Epidermal melanocyte (primary cell): ENCODE measurements at regions not wholly inside any gene's neighbourhood (a gene's known extent, or its start where the extent isn't known, plus 50 kb on each side); places are given as distances from the start of the nearest gene placed in this dataset.

ENCODE experiments used
- DNase-seq: peaks from one replicate; pipeline ENCODE4 v3.0.0; 2011; ENCODE audit warnings: low spot score; ENCODE audit not compliant: insufficient read length

DNA sequence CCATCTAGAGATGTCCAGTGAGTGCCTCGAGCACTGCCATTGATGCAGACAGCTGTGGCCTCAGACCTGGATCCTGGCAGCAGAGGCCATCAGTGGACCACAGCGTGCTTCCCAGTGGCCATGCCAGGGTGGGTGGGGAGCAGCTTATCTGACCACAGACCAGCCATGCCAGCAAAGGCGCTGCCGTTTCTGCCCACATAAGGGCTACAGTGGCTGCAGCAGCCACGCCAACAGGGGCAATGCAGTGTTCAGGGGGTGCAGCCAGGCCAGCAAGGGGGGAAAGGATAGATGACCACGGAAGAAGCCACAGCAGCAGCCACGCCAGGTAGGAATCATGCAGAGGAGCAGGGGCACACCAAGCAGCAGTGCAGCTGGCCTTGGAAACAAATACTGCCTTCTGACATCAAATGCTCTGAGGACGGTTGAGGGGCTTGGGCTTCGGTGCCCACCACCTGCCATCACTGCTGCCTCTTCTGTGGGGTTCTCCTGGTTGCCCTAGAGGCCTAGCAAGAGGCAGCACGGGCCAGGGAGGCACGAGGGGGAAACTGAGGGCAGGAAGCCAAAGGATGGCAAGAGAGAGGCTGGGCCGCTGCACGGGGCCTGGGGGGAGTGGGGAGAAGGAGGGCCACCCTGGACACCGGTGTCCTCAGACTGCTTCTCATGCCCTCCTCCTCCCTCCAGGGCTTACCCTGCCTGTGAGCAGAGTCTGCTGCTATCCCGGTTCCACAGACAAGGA is 94.7 kb upstream of the RUNX3 start:
- DNase-seq = no peak

DNA sequence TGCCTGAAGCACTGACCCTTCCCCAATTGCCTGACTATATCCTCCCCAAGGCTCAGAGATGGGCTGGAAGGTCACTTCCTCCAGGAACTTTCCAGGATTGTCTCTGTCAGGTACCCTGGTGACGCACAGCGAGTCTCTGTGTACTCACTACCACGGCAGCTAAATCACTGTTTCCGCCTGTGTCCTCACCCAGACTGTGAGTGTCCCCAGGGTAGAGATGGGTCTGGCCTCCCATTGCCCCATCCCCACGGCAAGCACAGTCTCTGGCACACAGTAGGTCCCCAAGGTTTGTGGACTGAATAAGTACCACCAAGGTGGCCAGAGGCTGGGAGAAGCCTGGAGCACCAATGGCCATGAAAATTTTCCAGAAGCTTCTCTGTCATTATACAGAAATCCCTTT is 93.8 kb upstream of the RUNX3 start:
- no peak for DNase-seq

DNA sequence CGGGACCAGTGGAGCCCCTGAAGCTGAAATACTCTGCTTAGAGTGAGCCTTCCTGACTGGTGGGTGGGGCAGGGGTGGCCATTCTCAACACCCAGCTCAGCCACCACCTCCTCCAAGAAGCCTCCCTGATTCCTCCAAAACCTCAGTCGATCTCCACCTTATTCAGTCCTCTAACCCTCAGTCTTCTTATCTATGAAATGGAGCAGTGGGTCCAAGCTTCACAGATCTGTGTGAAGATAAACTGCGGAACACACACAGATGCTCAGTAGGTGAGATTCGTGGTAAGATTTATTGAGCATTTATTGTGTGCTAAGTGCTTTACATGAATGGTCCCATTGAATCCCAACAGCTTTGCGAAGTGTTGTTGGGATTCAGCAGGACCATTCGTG is 93.1 kb upstream of the RUNX3 start:
- DNase-seq = no peak

DNA sequence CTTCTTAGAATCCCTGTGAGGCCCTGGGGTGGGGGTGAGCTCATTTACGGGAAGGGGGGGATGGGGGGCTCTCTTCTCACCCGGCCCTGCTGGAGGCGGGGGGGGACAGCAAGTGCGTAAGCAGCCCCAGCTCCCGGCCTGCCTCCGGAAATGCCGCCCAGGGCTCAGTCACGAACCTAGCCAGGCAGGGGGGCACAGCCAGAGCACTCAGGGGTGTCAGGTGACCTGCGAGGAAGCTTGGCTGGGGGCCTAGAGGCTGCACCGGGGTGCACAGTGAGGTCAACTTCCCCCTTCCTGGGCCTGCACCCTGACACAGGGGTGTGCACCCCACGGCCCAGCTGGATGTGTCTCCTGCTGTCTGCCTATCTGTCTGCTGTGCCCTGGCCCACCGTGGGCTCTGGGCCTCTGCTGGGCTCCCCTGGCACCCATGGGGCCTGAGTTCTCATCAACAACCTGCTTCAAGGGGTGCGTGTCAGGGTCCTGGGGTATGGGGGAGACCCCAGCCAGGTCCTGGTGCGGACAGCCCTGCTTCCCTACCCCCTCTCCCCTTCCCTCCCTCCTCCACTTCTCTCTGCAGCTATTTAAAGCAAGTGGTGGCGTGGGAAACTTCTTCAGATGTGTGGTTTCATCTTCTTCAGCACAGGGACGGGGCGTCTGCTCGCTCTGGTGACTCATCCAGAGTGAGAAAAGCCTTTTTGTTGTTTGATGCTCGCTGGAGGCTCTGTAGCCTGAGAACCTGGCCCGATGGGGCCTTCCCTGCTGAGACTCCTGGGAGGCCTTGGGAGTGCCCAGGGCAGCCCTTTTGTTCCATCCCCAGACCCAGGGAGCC is 92.5 kb upstream of the RUNX3 start:
- DNase-seq = peak; percentile 76

- no peak for DNase-seq
These were observed 91.6 kb upstream of the RUNX3 start for GRCh38 chr1:25021591-25022215.

DNA sequence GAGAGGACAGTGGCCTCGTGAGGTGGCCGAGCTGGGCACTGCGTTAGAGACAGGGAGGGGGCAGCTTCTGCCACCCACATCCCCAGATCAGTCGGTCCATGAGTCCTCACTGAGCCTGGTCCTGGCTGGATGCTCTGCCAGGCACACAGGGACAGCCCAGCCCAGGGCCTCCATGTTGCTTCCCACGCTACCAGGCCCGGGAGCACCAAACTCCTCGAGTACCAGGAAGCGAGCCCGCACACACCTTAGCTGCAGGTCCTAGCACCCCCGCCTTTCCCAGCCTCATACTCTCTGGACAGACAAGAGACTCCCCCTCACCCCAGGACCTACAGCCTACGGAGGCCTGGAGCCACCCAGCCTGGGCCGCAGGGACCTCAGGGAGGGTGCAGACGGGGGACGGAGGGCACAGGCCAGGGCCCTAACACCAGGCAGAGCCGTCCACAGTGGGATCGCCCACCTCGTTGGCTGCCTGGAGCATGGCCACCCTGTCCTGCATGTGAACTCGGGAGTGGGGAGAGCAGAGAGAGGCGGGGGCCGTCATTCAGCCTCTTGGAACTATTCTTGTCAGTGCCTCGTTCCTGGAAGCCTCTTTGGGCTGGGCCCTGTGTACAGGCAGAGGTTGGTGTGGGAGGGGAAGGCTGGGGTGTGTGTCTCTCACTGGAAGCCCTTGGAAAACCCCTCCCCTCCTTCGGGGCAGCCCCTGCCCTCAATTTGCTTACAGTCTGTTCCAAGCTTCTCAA is 90.9 kb upstream of the RUNX3 start:
- no peak for DNase-seq

- DNase-seq = no peak
These were observed 90.2 kb upstream of the RUNX3 start for GRCh38 chr1:25020173-25020845.

DNA sequence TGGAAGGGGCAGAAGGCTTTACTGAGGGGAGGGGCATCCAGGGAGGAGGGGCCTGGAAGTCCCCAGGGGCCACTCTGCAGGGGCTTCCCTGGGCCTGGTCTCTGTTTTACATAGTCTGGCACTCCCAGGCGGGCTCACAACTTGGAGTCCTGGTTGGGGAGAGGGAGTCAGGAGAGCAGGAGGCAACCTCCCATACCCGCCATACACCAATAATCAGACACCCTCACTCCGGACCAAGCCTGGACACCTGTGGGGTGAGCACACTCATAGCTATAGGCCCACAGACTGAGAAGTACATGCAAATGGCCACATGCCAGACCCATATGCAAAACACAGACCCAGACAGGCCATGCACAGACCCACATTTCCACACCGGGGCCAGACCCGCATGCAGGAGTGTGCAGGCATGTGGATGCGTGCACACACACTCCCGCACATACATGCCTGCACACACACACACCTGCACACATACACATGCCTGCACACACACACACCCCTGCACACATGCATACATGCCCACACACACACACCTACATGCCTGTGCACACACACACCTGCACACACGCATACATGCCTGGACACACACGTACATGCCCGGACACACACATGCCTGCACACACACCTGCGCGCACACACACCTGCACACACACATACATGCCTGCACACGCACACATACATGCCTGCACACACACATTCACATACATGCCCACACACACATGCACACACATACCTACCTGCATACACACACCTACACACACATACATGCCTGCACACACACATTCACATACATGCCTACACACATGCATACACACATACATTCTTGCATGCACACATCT is 89.5 kb upstream of the RUNX3 start:
- no peak for DNase-seq

- no peak for DNase-seq
These were observed 88.9 kb upstream of the RUNX3 start for GRCh38 chr1:25018943-25019336.

GRCh38 chr1:25018110-25018735 is 88.1 kb upstream of the RUNX3 start:
- DNase-seq = no peak

DNA sequence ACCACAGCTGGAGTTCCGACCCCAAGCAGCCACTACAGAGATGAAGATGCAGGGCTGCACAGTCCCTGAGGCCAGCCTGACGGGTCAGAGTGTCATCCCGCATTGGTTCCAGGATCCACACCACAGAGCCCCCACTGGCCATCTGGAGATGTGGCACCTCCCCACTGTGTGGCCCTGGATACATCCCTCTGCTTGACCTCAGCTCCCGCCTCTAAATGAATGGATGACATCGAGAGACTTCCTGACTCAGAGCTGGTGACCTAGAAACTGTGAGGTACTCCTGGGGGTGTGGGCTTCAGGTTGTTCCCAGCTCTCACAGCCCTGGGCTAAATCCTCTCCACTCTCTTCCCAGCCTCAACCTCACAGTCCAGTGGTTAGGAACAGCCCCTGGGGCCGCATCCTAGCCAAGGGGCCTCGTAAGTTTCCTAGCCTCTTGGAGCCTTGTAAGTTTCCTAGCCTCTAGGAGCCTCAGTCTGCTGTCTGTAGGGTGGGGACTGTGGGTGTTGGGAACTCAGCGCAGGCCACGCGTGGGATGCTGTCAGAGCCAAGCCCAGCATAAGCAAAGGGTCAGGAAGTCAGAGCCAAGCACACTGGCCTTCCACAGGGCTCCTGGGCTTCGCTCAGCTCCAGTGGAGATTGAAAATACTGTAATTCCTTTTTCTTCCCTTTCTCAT is 87.5 kb upstream of the RUNX3 start:
- DNase-seq = no peak

- DNase-seq = no peak
These were observed 83.2 kb upstream of the RUNX3 start for GRCh38 chr1:25012966-25013962.

- DNase-seq = no peak
These were observed 82.0 kb upstream of the RUNX3 start for GRCh38 chr1:25011943-25012638.

DNA sequence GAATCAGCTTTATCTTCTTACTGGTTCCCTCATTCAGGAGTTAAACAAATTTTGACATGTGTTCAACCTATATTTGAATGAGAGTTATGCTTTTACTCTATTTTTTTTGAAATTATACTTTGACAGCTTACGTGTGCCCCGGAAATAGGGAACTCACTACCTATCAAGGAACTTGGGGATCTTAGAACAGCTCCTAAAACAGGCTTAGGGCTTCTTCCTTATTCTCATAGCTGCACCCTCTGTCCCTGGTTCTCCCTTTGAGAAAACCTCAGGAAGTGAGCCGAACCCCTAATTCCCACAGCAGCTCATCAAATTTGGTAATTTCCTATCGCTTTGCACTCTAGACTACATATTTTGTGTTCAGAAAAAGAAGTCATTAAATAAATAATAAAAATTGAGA is 81.2 kb upstream of the RUNX3 start:
- DNase-seq = no peak

GRCh38 chr1:25009671-25010262 is 79.7 kb upstream of the RUNX3 start:
- no peak for DNase-seq

DNA sequence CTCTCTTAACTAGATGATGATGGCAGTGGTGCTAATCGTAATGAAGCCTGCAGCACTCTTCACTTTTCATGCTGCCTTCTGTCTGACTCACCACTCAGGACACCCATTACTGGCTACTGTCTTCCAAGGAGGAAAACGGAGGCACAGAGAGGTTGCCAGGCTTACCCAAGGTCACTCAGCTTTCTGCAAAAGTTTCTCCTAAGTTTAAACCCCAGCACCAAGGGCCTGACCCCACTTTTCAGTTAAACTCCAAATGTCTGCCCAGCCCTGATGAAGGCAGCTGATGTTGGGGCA is 78.1 kb upstream of the RUNX3 start:
- no peak for DNase-seq
